ENCODE measurements at regions not wholly inside any gene's neighbourhood (a gene's known extent, or its start where the extent isn't known, plus 50 kb on each side); places are given as distances from the start of the nearest gene placed in this dataset.

GRCh38 chrX:39896951-39897740, 200.6 kb downstream of the BCOR start:
- Histone ChIP-seq H3K9me3 (ENCODE audit: insufficient read depth, low read length) (no peaks in the 10 kb centered on the region), H3F3A (ENCODE audit: insufficient read depth) (no peaks in the 10 kb centered on the region), H3K36me3 (ENCODE audit: low read length) (no peaks in the 10 kb centered on the region), H3K9me2 (replicated peaks; ENCODE audit: insufficient read depth, low read length) (no peaks in the 10 kb centered on the region), H2AFZ (ENCODE audit: low read depth, low read length, severe bottlenecking) (no peak overlapping the region), H3K27me3 (ENCODE audit: low read length) (no peaks in the 10 kb centered on the region), H3K4me3 (ENCODE audit: insufficient read depth, low read length, poor library complexity, severe bottlenecking) (no peak overlapping the region), H3K27ac (ENCODE audit: low read depth, low read length) (no peak overlapping the region), H3K4me2 (ENCODE audit: low read depth, low read length, poor library complexity, severe bottlenecking) (no peak overlapping the region), H3K79me2 (ENCODE audit: insufficient read depth, low read length) (no peaks in the 10 kb centered on the region), H3K9ac (ENCODE audit: low read length) (no peak overlapping the region), H4K20me1 (ENCODE audit: low read depth, low read length) (no peaks in the 10 kb centered on the region)
- TF ChIP-seq EZH2phosphoT487 (conservative IDR thresholded peaks at IDR 0.05; ENCODE audit: low read length), result no peak
- no peak for TF ChIP-seq CTCF (IDR thresholded peaks at IDR 0.05; ENCODE audit: insufficient read depth, low read length, poor library complexity, severe bottlenecking)

GRCh38 chrX:39897741-39898097, 200.0 kb downstream of the BCOR start:
- Histone ChIP-seq H3K36me3 (ENCODE audit: low read length) (no peaks in the 10 kb centered on the region), H3F3A (ENCODE audit: insufficient read depth) (no peaks in the 10 kb centered on the region), H2AFZ (ENCODE audit: low read depth, low read length, severe bottlenecking) (no peak overlapping the region), H3K27me3 (ENCODE audit: low read length) (no peaks in the 10 kb centered on the region), H3K27ac (ENCODE audit: low read depth, low read length) (no peak overlapping the region), H3K9me3 (ENCODE audit: insufficient read depth, low read length) (no peaks in the 10 kb centered on the region), H3K4me3 (ENCODE audit: insufficient read depth, low read length, poor library complexity, severe bottlenecking) (no peak overlapping the region), H3K9me2 (replicated peaks; ENCODE audit: insufficient read depth, low read length) (no peaks in the 10 kb centered on the region), H3K4me2 (ENCODE audit: low read depth, low read length, poor library complexity, severe bottlenecking) (no peak overlapping the region), H3K79me2 (ENCODE audit: insufficient read depth, low read length) (no peaks in the 10 kb centered on the region), H3K9ac (ENCODE audit: low read length) (no peak overlapping the region), H4K20me1 (ENCODE audit: low read depth, low read length) (no peaks in the 10 kb centered on the region)
- TF ChIP-seq CTCF (IDR thresholded peaks at IDR 0.05; ENCODE audit: insufficient read depth, low read length, poor library complexity, severe bottlenecking), result no peak
- no peak for TF ChIP-seq EZH2phosphoT487 (conservative IDR thresholded peaks at IDR 0.05; ENCODE audit: low read length)

DNA sequence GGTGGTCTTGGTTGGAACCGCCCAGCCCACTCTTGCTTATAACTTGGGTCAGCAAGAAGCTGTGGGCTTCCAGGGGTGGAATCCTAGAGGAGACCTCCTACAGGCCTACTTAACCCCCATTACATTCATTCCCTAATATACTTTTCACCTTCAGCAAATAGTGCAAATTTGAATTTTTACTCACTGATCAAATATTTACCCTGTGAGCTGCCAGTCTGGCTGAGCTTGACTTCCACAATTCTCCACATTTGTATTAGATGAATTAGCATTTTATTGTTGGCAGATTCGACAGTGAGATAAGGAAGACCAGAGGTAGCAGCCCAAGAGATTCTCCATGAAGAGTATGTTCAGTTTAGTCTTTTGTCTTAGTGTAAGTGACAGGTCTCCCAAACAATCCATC, 199.6 kb downstream of the BCOR start:
- H3K9me3 ChIP-seq (ENCODE audit: insufficient read depth, low read length), result no peaks in the 10 kb centered on the region
- no peaks in the 10 kb centered on the region for H3K27me3 ChIP-seq (ENCODE audit: low read length)
- no peaks in the 10 kb centered on the region for H3K79me2 ChIP-seq (ENCODE audit: insufficient read depth, low read length)
- H3K9ac ChIP-seq (ENCODE audit: low read length), result no peak overlapping the region
- no peaks in the 10 kb centered on the region for H4K20me1 ChIP-seq (ENCODE audit: low read depth, low read length)
- H3K27ac ChIP-seq (ENCODE audit: low read depth, low read length), result no peak overlapping the region
- H3K4me3 ChIP-seq (ENCODE audit: insufficient read depth, low read length, poor library complexity, severe bottlenecking), result no peak overlapping the region
- no peaks in the 10 kb centered on the region for H3K9me2 ChIP-seq (replicated peaks; ENCODE audit: insufficient read depth, low read length)
- H2AFZ ChIP-seq (ENCODE audit: low read depth, low read length, severe bottlenecking), result no peak overlapping the region
- no peaks in the 10 kb centered on the region for H3F3A ChIP-seq (ENCODE audit: insufficient read depth)
- TF ChIP-seq EZH2phosphoT487 (conservative IDR thresholded peaks at IDR 0.05; ENCODE audit: low read length), result no peak
- no peak for TF ChIP-seq CTCF (IDR thresholded peaks at IDR 0.05; ENCODE audit: insufficient read depth, low read length, poor library complexity, severe bottlenecking)
- no peak overlapping the region for H3K4me2 ChIP-seq (ENCODE audit: low read depth, low read length, poor library complexity, severe bottlenecking)
- no peaks in the 10 kb centered on the region for H3K36me3 ChIP-seq (ENCODE audit: low read length)
